Ramos (cell line): ENCODE measurements at regions not wholly inside any gene's neighbourhood (a gene's known extent, or its start where the extent isn't known, plus 50 kb on each side); places are given as distances from the start of the nearest gene placed in this dataset.

Experiments
- in situ Hi-C: fragments of 300-500 bp; cut with MboI; formaldehyde crosslinking; loops from one replicate; pipeline ENCODE4 v1.14.3; 2022; ENCODE audit warnings: low sequenced_read_pairs; ENCODE audit not compliant: unreplicated experiment

DNA sequence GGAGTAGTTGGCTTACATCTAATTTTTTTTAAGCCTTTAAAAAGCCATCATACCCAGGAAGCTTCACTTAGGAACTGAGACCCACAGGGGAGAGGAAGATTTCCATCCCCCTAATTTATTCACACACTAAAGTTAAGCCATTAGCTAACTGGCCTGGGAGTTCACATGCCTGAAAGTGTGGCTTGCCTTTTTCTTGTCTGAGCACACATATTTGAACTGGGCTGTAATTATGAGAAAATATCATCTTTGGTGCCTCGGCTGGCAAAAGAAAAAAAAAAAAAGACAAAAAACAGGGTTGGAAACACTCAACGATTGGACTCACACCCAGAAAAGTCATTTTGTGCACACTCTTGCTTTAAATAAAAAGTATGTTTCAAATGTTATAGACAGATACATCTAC is 847.3 kb downstream of the MAT2B start:
- in situ Hi-C loops, result no loop called here

DNA sequence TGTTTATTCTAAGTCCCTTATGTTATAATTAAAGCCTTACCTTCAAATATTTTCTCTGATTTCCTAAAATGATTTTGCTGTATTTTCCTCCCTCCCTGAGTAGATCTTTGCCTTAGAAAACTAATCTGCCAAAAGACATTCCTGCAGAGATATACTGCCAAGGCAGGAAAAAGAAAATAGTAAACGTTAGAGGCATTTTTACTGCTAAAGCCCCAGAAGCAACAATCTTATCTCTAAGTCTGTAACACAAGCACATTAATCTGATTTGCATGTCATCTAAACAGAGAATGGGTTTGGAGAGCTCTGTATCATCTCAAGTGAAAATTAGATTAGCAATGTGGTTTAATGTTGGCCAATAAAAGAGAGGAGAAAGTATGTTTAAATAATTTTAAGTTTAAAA is 847.7 kb downstream of the MAT2B start:
- in situ Hi-C loops, result no loop called here

DNA sequence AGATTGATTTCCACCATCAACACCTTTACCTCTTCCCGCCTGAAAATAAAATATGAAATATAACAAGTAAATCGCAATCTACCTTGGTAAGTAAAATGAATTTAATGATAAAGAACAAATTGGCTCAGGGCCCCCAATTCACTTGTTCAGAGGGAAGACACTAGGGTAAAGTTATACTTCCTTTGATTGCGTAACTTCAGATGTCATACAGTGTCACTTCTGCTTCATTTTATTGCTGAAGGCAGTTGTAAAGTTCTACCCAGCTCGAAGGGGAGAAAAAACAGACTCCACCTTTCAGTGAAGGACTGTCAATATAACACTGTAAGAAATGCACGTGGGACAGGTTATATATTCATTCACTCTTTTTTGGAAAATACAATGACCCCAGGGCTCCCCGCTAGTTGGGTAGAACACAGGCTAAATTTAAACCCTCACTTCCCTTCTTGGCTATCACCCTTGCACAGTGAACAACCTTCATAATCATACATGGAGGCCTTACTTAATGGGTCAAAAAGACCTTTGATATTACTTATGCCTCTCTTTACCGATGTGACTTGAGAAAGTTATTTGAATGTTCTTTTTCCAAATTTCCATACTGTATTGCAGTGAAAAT is 848.8 kb downstream of the MAT2B start:
- in situ Hi-C loops, result no loop called here

DNA sequence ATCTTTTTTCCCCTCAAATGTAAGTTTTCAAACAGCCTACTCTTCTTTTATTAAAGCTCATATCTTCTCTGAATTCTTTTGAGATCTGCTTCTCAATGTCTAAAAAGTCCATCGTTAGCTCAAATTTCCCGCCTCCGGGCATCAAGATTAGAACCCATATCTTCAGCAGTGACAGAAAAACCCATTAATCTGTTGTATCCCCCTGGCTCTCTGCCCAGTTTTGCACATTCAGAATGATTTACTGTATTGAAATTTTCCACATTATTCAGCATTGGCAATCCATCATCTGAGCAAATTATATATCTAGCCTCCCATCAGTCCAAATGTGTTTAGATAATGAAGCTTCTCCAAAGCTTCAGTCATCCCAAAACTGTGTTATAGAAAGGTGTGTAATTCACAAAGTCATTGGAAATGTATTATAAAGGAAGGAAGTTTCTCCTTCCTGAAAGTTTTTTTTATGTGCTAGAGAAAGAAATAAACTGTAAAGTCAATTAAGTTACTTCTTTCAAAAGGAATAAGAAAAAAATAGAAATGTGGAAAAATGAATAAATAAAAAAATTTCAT is 849.9 kb downstream of the MAT2B start:
- in situ Hi-C loops, result no loop called here

DNA sequence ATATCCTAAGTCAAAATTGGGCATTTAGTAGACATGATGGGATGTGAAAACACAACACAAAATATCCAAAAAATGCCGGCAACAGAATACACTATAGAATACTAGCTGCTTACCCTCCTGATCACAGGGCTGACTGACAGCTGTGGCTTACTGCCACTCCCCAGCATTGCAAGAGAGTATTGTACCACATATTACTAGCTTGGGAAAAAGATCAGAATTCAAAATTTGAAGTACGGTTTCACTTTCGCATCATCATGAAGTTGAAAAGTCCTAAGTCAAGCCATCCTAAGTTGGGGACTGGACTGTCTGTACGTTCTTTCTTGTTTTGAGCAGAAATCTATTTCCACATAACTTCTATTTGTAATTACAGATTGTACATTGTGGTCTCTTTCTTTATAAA is 851.4 kb downstream of the MAT2B start:
- in situ Hi-C loops, result no loop called here

DNA sequence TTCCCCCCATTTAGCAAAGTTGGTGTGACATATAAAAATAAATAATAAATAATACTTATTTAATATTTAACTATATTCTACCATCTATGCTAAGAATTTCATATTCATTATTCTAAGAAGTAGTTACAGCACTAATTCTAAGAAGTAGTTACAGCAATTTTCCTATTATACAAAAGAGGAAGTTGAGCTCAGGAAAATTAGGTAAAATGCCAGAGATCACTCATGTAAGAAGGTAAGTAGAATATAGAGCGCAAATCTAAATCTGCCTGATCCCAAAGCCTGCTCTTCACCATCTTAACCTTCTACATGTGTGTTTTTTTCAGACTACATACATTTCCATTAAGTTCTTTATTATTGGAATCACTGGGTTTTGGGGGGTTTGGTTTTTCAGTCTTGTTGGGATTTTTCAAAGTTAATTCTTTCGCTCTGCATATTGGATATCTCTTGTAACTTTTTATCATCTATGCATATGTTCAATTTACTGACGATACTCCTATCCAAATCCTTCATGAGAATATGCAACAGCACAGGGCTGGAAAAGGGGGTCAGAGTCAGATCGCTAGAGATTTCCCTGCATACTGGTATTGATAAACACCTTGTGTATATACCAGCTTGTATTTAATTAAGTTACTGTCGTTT is 852.1 kb downstream of the MAT2B start:
- in situ Hi-C loops, result no loop called here

DNA sequence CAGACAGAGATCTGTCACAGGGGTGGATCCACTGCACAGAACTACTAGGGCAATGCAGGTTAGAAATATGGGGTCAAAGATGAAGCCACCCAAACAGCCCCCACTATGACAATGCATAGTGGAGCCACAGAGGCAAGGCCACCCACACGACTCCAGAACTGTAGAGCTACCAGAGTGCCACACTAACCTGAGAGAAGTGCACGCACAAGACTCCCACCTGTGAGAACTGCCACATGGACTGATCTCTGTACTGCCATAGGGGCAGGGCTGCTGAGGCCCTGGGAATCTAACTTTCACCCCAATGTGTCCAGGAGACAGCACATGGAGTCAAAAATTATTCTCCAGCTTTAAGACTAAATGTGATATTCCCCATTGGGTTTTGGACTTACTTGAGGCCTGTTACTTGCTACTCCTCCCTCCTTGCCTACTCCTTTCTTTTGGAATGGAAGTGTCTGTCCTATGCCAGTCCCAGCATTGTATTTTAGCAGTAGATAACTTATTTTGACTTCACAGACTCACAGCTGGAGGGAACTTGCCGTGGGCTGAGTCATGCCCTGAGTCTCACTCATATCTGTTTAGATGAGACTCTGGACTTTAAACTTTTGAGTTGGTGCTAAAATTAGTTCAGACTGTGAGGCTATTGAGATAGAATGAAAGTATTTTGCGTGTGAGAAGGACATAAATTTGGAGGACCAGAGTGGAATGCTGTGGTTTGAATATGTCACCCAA is 853.3 kb downstream of the MAT2B start:
- in situ Hi-C loops, result no loop called here

DNA sequence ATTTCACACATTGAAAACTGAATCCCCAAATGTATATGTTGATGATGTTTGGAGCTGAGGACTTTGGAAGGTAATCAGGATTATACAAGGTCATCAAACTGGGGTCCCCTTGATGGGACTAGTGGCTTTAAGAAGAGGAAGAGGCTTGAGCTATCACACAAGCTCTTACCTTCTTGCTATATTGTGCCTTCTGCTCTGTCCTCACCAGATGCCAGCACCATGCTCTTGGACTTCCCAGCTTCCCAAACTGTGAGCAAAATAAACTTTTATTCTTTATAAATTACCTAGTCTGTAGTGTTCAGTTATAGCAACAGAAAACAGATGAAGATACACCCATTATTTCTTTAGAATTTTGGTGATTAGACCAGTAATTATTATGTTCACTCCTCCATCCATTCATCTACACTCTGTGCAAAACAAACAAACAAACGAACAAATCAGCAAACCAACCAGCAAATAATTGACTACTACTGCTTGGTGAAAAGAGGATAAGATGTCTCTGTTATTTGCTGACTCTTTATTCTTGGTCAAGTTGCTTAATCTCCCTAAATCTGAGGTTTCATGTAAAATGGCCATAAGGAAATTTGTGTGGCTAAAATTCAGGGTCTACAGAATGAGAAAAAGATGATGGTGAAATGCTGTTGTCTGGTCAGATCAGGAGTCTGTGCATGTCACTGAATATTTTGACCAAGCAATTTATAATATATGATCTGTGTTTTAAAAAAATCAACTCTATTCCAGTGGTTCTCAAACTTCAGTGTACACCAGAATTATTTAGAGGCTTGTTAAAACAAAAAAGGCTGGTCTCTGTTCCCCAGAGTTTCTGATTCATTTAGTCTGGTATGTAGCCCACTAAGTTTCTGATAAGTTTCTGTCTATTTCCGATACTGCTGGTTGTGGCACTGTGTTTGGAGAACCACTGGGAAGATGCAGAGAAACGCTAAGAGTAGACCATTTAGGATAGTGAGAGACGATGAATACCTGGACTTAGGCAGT is 854.1 kb downstream of the MAT2B start:
- in situ Hi-C loops, result no loop called here

DNA sequence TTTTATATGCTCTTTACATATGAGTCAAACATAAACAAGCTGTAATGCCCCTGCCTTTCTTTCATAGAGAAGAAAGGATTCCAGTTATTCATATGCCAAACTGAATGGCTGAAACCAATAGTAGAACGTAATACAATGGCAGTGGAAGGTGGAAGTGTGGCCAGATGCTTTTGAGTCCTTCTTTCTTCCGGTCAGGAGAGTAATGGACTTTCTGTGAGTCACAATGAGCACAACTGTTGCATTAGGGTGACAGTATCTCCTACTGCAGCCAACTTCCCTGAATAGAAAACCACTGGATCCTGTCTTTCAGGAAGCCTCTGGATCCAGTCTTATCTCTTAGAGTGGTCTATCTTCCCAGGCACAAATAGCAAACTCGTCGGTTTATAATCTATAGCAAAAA is 855.2 kb downstream of the MAT2B start:
- in situ Hi-C loops, result no loop called here

DNA sequence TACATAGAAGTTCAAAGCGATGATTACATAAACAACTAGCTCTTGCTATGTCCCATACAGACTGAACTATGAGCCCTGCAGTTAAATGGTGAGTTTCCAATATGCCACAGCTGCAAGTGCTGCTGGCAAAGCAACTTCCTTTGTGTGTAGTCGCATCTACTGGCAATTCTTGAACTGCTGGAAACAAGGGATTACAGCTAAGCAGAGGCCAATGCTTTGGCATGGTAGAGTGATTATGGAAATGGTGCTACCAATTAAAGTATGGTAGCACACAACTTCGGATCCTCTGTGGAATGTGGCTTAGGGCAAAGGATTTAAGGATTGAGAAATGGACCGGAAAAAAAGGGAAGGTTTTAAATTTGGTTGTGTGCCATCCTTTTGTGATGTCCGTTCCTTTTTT is 856.6 kb downstream of the MAT2B start:
- in situ Hi-C loops, result no loop called here

DNA sequence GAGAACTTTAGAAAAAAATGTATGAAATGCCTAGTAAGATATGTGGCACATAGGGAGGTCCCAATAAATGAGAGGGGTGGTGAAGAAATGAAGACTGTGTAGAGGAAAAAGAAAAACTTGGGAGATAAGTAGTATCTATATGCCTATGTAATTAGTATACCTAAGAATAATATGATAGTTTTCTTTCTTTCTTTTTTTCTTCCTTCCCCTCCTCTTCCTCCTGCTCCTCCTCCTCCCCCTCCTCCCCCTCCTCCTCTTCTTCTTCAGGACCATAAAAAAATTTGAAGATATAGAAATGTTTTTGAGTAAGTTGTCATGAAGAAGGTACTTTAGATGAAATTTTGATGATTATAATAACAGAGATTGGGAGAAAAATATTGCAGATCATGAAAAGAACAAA is 857.4 kb downstream of the MAT2B start:
- in situ Hi-C loops, result no loop called here

DNA sequence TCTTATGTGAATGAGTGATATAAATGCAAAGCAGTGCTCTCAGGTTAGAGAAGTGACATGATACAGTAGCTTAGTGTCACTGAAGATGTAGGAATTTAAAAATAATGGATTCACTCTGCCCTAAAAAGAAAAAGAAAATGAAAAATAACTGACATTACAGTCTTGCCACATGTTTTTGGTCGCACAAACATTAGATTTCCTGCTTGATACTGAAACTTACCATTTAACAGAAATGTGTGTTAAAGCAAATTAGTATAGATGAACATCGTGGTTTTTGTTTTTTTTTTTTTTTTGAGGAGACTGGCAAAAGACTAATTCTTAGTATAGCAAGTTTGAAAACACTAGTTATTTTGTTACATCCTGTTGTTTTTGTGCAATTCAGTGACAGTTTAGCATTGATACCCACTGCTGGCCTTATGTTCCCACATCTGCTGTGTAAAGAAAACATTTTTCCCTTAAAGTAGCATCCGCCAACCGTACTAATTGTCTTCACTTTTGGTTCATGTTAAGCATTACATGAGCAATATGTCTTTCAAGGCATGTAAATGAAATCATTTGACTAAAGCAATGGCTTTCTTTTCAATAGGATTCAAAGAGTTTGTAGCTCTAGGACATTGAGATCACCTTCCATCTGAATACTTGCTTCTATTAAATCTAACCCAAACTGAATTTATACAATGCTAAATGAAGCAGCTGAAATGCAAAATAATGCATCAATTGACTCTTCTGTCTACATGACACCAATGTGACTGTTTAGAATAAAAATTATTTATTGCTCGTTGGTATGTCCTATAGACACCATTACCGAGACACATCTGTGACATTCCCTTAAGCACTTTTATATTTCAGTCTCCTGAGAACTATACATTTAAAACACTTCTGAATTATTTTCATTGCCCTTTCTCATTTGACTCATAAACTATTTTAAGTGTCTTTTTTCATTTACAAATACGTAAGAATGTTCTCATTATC is 859.1 kb downstream of the MAT2B start:
- in situ Hi-C loops, result no loop called here

DNA sequence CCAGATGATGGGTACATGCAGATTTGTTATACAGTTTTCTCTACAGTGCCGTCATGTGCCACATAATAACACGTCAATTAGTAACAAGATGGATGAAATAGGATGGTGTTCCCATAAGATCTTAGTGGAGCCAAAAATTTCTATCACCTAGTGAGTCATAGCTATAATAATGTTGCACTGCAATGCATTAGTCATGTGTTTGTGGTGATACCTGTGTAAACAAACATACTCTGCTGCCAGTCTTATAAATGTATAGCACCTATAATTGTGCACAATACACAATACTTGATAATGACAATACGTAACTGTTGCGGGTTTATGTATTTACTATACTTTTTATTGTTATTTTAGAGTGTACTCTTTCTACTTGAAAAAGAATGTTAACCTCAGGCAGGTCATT is 865.4 kb downstream of the MAT2B start:
- in situ Hi-C loops, result no loop called here

DNA sequence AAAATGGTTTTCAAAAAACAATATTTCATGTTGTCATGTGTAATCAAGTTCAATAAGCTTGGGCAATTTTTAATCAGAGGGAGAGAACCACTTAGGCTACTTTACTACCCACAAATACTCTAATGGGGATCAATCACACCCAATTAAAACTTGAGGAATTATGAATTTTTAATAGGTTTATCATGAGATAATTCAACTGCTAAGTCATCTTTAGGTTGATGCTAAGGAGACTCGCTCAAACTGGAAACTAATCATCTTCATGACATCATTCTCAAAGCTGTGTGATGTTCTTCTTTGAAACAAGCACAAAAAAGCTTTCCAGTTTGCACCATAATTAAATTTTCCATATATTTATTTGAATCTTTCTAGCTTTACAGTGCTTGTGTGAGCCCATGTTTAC is 867.5 kb downstream of the MAT2B start:
- in situ Hi-C loops, result no loop called here

DNA sequence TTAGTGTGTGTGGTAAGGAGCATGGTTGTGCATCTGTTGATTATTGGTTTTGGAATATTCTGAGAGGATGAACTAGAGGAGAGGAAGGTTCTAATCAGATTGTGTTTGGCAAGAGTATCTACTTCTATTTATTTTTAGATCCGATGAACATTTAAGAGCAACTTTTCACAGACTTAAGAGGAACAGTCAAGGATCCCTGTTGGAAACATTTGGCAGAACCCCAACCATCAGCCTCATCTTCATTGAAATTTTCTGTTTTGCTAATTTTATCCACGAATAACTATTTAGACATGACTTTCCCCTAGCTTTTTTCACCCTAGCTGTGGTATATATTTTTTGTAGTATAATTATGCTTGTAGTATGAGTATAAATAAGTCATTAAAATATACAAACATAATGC is 868.5 kb downstream of the MAT2B start:
- in situ Hi-C loops, result no loop called here

DNA sequence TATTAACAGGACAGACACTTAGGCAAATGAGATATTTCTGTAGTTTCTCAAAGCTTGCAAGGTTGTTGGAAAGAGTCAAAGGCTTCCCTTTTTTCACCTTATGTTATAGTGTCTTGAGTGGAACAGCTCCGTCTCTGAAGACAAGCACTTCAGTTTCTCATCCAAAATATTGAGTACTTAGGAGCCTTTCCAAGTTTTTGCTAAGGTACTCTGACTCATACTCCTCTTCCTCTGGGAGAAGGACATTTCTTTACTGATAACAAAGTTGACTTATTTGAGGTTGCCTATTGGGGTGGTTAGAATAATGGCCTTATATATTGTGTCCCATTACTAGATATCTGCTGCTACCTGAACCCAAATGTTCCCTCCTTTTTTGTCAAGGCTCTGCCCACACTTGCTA is 869.6 kb downstream of the MAT2B start:
- in situ Hi-C loops, result no loop called here

DNA sequence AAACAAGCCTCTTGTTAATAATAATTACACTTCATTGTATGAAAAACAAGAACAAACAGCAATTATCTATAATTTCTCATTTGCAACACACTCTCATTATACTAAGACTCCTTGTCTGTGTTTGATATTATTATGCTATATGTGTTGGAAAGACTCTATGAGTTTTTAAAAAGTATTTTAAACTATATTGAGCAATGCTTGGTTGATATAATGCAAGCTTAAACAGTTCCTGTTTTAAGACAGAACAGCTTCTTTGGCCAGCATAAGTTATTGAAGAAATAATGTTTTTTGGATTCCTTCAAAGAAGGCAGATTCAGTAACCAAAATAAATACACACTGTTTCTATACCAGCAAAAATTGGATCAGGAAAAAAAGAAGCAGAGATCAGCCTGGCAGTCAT is 871.4 kb downstream of the MAT2B start:
- in situ Hi-C loops, result no loop called here

DNA sequence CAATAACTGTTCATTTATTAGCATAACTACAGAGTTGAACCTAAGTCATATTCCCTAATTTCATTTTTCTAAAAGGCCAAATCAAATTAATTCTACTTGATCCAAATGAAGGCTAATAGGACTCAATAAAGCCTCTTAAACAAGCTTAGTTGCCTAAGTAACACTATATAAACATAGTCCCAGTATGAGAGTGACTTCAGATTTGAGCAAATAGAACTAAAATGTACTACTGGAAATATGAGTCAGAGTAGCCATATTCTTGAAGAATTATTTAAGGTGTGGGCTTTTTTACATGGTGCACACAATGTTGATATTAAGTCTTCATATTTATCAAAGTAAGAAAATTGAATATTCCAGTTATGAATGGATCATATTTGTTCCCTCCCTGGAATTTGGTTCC is 872.3 kb downstream of the MAT2B start:
- in situ Hi-C loops, result no loop called here

DNA sequence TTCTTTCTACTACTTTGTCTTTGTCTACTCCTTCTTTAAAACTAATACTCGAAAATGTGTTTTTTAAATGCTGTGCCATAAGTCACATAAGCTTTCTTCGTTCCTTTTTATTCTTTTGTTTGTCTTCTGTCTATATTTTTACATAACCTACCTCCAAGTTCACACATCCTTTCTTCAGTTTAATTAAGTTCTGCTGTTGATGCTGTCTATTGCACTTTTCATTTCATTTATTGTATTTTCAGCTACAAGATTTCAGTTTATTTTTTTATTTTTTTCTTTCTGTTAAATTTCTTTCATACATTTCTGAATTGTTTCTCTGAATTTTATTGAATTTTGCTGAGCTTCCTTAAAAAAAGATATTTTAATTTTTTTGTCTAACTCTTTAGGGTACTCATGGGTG is 878.2 kb downstream of the MAT2B start:
- in situ Hi-C loops, result no loop called here
